DND-41 (cell line): ENCODE measurements at regions not wholly inside any gene's neighbourhood (a gene's known extent, or its start where the extent isn't known, plus 50 kb on each side); places are given as distances from the start of the nearest gene placed in this dataset.

Experiments
- EZH2 ChIP-seq: IDR thresholded peaks from 3 replicates; pipeline ENCODE4 v1.6.1; 2012; ENCODE audit warnings: borderline replicate concordance, low read depth, mild to moderate bottlenecking, moderate library complexity, low read length, inconsistent platforms; ENCODE audit not compliant: severe bottlenecking
- TF ChIP-seq, protein P1 (sequence below): IDR thresholded peaks from 2 replicates; pipeline ENCODE4 v1.5.1; 2012; ENCODE audit warnings: borderline replicate concordance, low read length, moderate library complexity, mild to moderate bottlenecking; ENCODE audit not compliant: poor library complexity, severe bottlenecking; ENCODE audit errors: extremely low read depth

DNA sequence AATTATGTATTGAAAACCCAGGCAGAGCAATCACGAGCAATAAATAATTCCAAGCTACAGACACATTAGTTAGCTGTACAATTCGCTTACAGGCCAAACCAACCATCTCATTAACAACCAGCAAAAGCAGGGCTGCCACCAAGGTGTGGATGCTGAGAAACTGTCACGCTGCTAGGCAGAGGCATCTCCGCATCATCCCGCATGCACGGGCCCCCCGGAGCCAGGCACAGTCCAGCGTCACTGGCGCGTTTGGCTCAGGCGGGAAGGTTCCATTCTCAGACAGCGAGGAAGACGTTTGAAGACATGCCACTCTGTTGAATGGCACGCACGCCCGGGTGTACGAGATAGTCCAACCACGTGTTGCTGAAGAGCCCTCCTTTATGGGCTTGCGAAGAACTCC is 184.0 kb downstream of the OLFM1 start:
- no peak for TF ChIP-seq EZH2
- TF ChIP-seq, protein P1, sequence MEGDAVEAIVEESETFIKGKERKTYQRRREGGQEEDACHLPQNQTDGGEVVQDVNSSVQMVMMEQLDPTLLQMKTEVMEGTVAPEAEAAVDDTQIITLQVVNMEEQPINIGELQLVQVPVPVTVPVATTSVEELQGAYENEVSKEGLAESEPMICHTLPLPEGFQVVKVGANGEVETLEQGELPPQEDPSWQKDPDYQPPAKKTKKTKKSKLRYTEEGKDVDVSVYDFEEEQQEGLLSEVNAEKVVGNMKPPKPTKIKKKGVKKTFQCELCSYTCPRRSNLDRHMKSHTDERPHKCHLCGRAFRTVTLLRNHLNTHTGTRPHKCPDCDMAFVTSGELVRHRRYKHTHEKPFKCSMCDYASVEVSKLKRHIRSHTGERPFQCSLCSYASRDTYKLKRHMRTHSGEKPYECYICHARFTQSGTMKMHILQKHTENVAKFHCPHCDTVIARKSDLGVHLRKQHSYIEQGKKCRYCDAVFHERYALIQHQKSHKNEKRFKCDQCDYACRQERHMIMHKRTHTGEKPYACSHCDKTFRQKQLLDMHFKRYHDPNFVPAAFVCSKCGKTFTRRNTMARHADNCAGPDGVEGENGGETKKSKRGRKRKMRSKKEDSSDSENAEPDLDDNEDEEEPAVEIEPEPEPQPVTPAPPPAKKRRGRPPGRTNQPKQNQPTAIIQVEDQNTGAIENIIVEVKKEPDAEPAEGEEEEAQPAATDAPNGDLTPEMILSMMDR: no peak
